ENCODE measurements at regions not wholly inside any gene's neighbourhood (a gene's known extent, or its start where the extent isn't known, plus 50 kb on each side); places are given as distances from the start of the nearest gene placed in this dataset.

- TF ChIP-seq CTCF (IDR thresholded peaks at IDR 0.05) (no peak), POLR2A (IDR thresholded peaks at IDR 0.05) (no peak)
These were observed 78.2 kb upstream of the COL5A1 start for GRCh38 chr9:134563397-134563796.

Data from body of pancreas (tissue), 4 donors.